Thyroid gland (tissue), 4 donors: ENCODE measurements at regions not wholly inside any gene's neighbourhood (a gene's known extent, or its start where the extent isn't known, plus 50 kb on each side); places are given as distances from the start of the nearest gene placed in this dataset.
"Not testable (repeated sequence)": the region's sequence is repeated elsewhere in the genome, so short reads cannot be mapped to it uniquely, and the experiment has no call there.

Experiments
- DNase-seq, 2 donors: peaks; one replicate each; pipeline ENCODE4 v3.0.0-alpha.2; 2019
- H3K27ac ChIP-seq, 3 donors: fragments of 200-600 bp; sonication (generic); 1 replicate in 2 of 3; 2 replicates in 1 of 3; pipeline ENCODE4 v1.5.1; 2016 to 2019; ENCODE audit warnings: mild to moderate bottlenecking in 1 of 3, moderate library complexity in 1 of 3
- H3K27me3 ChIP-seq: fragments of 200-600 bp; sonication (generic); one replicate; pipeline ENCODE4 v1.5.1; 2019
- H3K36me3 ChIP-seq, 2 donors: fragments of 200-600 bp; sonication (generic); one replicate each; pipeline ENCODE4 v1.5.1; 2016 to 2019
- H3K4me1 ChIP-seq, 2 donors: fragments of 200-600 bp; sonication (generic); one replicate each; pipeline ENCODE4 v1.5.1; 2017 to 2019
- H3K4me3 ChIP-seq, 3 donors: fragments of 200-600 bp; sonication (generic); replicated peaks in 1 of 3; 1 replicate in 2 of 3; 2 replicates in 1 of 3; pipeline ENCODE4 v1.5.1; 2016; ENCODE audit warnings: mild to moderate bottlenecking in 1 of 3
- H3K9me3 ChIP-seq: fragments of 200-600 bp; sonication (generic); one replicate; pipeline ENCODE4 v1.5.1; 2017
- POLR2A ChIP-seq, 2 donors: fragments of 450-650 bp; IDR thresholded peaks; one replicate each; pipeline ENCODE4 v1.6.1; 2017; ENCODE audit warnings: antibody characterized with exemption in 2 of 2, mild to moderate bottlenecking in 2 of 2, moderate library complexity in 1 of 2
- WGBS, 2 donors: methylation state at CpG; one replicate each; pipeline ENCODE4 v1.1.5; 2017; 5-methylcytosine and 5-hydroxymethylcytosine counted together
- intact Hi-C: fragments of 100-400 bp; cut with DNase I; formaldehyde crosslinking; loops from one replicate; pipeline ENCODE4 v1.15.1; 2023
- TF ChIP-seq, protein P1 (sequence below), 6 experiments: fragments of 200-600 bp in 3 of 6; fragments of 450-650 bp in 3 of 6; sonication (generic) in 3 of 6; IDR thresholded peaks; one replicate each; pipeline ENCODE4 v1.5.1; 2016 to 2019; ENCODE audit warnings: antibody characterized with exemption in 6 of 6, mild to moderate bottlenecking in 2 of 6, inconsistent platforms in 1 of 6, moderate library complexity in 1 of 6

GRCh38 chr20:53810661-53811355, 217.2 kb upstream of the ZNF217 start:
- H3K4me1 ChIP-seq = no peaks in the 10 kb centered on the region
- H3K36me3 ChIP-seq = no peaks in the 10 kb centered on the region
- H3K4me3 ChIP-seq = no peak overlapping the region
- no peak for DNase-seq
- H3K27me3 ChIP-seq = no peaks in the 10 kb centered on the region
- 85 to 92% methylated on average over 6 of the region's 6 CpGs for WGBS, 2 donors
- H3K27ac ChIP-seq = no peak overlapping the region
- TF ChIP-seq, protein P1, sequence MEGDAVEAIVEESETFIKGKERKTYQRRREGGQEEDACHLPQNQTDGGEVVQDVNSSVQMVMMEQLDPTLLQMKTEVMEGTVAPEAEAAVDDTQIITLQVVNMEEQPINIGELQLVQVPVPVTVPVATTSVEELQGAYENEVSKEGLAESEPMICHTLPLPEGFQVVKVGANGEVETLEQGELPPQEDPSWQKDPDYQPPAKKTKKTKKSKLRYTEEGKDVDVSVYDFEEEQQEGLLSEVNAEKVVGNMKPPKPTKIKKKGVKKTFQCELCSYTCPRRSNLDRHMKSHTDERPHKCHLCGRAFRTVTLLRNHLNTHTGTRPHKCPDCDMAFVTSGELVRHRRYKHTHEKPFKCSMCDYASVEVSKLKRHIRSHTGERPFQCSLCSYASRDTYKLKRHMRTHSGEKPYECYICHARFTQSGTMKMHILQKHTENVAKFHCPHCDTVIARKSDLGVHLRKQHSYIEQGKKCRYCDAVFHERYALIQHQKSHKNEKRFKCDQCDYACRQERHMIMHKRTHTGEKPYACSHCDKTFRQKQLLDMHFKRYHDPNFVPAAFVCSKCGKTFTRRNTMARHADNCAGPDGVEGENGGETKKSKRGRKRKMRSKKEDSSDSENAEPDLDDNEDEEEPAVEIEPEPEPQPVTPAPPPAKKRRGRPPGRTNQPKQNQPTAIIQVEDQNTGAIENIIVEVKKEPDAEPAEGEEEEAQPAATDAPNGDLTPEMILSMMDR (IDR thresholded peaks at IDR 0.05) = no peak
- no peak for TF ChIP-seq POLR2A (IDR thresholded peaks at IDR 0.05)
- intact Hi-C loops = no loop called here
- no peaks in the 10 kb centered on the region for H3K9me3 ChIP-seq

- DNase-seq = no peak
- Histone ChIP-seq H3K4me3 (no peak overlapping the region), H3K27me3 (no peaks in the 10 kb centered on the region), H3K36me3 (no peaks in the 10 kb centered on the region), H3K9me3 (no peaks in the 10 kb centered on the region), H3K4me1 (no peaks in the 10 kb centered on the region), H3K27ac (no peak overlapping the region)
- WGBS, 2 donors = 92% methylated on average over 2 of the region's 2 CpGs
- intact Hi-C loops = no loop called here
- no peak for TF ChIP-seq POLR2A (IDR thresholded peaks at IDR 0.05)
- TF ChIP-seq, protein P1 (IDR thresholded peaks at IDR 0.05) = no peak
These were observed 216.2 kb upstream of the ZNF217 start for GRCh38 chr20:53809728-53810365.

DNA sequence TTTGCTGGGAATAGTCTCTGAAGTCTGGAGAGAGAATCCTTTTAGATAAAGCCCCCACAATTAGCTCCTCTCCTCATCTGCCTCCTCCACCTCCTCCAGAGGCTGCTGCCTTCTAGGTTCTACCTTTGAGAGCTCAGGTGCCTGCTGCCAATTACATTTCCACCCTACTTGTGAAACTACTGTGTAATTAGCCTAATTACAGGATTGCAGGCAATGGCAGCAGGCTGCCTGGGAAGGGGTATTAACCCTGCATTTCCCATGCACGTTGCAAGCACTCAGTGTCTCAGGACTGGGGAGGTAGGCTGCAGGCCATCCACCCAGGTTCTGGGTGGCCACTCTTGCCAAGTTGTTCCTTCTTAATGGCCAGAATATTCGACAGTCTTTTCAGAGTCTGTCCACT, 215.6 kb upstream of the ZNF217 start:
- intact Hi-C loops = no loop called here
- Histone ChIP-seq H3K27ac (no peak overlapping the region), H3K27me3 (no peaks in the 10 kb centered on the region), H3K9me3 (no peaks in the 10 kb centered on the region), H3K36me3 (no peaks in the 10 kb centered on the region), H3K4me3 (no peak overlapping the region), H3K4me1 (no peaks in the 10 kb centered on the region)
- WGBS, 2 donors = 75 to 86% methylated on average over 2 of the region's 2 CpGs
- TF ChIP-seq, protein P1 (IDR thresholded peaks at IDR 0.05) = no peak
- TF ChIP-seq POLR2A (IDR thresholded peaks at IDR 0.05) = no peak
- no peak for DNase-seq

- no peaks in the 10 kb centered on the region for H3K4me1 ChIP-seq
- no peaks in the 10 kb centered on the region for H3K36me3 ChIP-seq
- intact Hi-C loops = no loop called here
- DNase-seq = no peak
- H3K27me3 ChIP-seq = no peaks in the 10 kb centered on the region
- 72 to 85% methylated on average over 3 of the region's 3 CpGs for WGBS, 2 donors
- H3K27ac ChIP-seq = no peak overlapping the region
- H3K4me3 ChIP-seq = no peak overlapping the region
- no peaks in the 10 kb centered on the region for H3K9me3 ChIP-seq
- TF ChIP-seq POLR2A (IDR thresholded peaks at IDR 0.05) = no peak
These were observed 215.1 kb upstream of the ZNF217 start for GRCh38 chr20:53808733-53809132.

DNA sequence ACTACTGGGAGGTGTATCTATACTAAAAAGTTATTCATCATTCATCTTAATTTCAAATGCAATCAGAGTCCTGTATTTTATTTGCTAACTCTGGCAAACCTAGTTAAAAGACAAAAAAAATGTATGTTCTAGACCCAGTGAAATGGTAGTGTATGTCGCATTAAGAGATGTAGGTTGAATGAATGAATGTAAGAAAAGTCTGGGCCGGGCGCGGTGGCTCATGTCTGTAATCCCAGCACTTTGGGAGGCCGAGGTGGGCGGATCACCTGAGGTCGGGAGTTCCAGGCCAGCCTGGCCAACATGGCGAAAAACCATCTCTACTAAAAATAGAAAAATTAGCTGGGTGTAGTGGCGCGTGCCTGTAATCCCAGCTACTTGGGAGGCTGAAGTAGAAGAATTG, 214.7 kb upstream of the ZNF217 start:
- H3K4me1 ChIP-seq, H3K27ac ChIP-seq, DNase-seq, H3K9me3 ChIP-seq, H3K27me3 ChIP-seq, intact Hi-C loops, H3K4me3 ChIP-seq, H3K36me3 ChIP-seq: not testable (repeated sequence)
- 92 to 97% methylated on average over 10 of the region's 10 CpGs for WGBS, 2 donors

DNA sequence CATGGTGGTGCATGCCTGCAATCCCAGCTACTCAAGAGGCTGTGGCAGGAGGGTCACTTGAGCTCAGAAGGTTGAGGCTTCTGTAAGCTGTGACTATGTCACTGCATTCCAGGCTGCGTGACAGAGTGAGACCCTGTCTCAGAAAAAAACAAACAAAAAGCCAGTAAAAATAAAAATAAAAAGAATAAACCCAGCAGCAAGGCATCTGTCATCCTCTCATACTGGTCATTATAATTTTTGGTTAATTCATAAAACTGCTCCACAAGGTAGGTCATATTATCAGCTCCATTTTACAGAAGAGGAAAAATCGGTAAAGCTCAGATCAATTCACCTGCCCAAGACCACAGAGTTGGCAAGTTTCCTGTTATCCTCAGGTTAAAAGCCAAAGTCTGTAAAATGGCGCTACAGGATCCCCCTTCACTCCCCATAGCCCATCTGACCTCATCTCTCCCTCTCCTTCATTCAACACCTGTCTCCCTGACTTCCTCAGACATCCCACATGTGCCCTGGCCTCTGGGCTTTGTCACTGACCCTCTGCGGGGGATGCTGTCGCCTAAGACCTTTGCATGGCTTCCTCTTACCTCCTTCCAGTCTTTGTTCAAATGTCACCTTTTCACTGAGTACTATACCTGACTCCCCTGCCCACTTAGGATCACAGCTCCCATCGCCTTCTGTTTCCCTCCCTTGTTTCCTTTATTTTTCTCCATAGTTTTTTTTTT, 213.2 kb upstream of the ZNF217 start:
- DNase-seq = peak in 1 of 2 donors; percentile 22
- Histone ChIP-seq H3K27ac (no peak overlapping the region), H3K27me3 (no peaks in the 10 kb centered on the region), H3K36me3 (no peaks in the 10 kb centered on the region), H3K9me3 (no peaks in the 10 kb centered on the region), H3K4me3 (no peak overlapping the region), H3K4me1 (no peaks in the 10 kb centered on the region)
- no peak for TF ChIP-seq POLR2A (IDR thresholded peaks at IDR 0.05)
- TF ChIP-seq, protein P1 (IDR thresholded peaks at IDR 0.05) = no peak
- intact Hi-C loops = no loop called here
- 79 to 89% methylated on average over 6 of the region's 6 CpGs for WGBS, 2 donors
